ENCODE measurements at regions not wholly inside any gene's neighbourhood (a gene's known extent, or its start where the extent isn't known, plus 50 kb on each side); places are given as distances from the start of the nearest gene placed in this dataset.

GRCh38 chr2:15111718-15112117, 449.4 kb downstream of the NBAS start:
- intact Hi-C loops (cut with DNase I) = no loop called here
- DNase-seq = no peak

DNA sequence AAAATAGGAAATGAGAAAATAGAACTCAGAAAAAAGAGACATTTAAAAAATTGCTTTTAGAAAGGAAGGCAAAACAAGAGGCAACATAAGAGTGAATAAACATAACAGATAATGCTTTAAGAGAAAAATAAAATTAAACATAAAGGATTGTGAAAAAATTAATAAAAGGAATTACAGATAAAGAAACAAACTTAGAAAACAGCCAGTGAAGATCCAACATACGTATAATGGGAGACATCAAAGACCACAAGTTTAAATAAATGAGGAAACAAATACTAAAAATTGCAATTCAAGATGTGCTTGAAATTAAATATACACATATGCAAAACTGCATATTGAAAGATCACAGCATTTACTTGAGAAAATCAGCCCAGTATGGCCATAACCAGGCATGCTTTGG, 448.9 kb downstream of the NBAS start:
- no peak for DNase-seq
- intact Hi-C loops (cut with DNase I) = no loop called here

DNA sequence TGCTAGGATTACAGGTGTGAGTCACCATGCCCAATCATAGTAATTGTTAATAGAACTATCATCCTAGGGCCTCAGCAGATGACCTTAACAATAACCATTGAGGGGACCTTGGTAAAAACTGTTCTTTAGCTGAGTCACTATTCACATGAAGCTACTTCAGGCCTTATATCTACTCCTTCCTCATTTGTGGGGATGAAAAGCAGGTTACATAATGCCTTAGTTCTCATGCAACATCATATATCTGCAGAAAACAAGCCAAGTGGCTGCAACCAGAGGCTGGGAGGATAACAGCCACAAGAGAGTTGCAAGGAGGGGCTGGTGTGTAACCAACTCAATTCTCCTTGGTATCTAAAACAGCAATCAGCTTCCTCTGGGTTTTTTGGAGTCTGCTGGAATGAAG, 445.4 kb downstream of the NBAS start:
- DNase-seq = no peak
- intact Hi-C loops (cut with DNase I) = no loop called here

DNA sequence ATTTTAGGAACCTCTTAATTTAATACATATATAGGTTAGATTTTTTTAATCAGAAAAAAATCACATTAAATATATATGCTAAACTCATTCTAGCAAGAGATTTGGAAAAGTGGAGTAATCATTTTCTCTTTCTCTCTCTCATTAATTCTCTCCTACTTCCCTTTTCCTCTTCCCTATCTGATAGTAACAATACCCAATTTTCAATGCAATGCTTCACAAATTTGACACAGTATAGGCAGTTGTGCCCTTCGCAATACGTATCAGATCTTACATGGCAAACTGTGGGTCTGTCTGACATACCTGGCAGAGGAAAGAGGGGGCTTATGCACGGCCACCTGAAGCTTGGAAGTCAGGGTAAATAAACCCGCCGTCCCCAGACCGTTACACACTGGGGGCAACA, 444.3 kb downstream of the NBAS start:
- no peak for DNase-seq
- intact Hi-C loops (cut with DNase I) = no loop called here

Measured in head of caudate nucleus (tissue), 42 donors.